Chondrocyte (in vitro differentiated cells): ENCODE measurements at regions not wholly inside any gene's neighbourhood (a gene's known extent, or its start where the extent isn't known, plus 50 kb on each side); places are given as distances from the start of the nearest gene placed in this dataset.
A peak's percentile ranks its signal among the peaks of the same experiment; 100 is the strongest.

Experiments
- DNase-seq: peaks from one replicate; pipeline ENCODE4 v3.0.0; 2021; ENCODE audit warnings: mixed read lengths, low spot score
- H3K27ac Mint-ChIP-seq: one replicate; pipeline ENCODE4 v1.8.0; 2021; ENCODE audit warnings: mild to moderate bottlenecking, moderate library complexity, mixed read lengths; ENCODE audit not compliant: unreplicated experiment
- H3K27me3 Mint-ChIP-seq: 2 replicates; pipeline ENCODE4 v1.8.0; 2021; ENCODE audit warnings: low read depth, mixed read lengths
- H3K36me3 Mint-ChIP-seq: 2 replicates; pipeline ENCODE4 v1.8.0; 2021; ENCODE audit warnings: low read depth, mixed read lengths
- H3K4me1 Mint-ChIP-seq: 2 replicates; pipeline ENCODE4 v1.8.0; 2021; ENCODE audit warnings: low read depth, mild to moderate bottlenecking, mixed read lengths
- H3K4me3 Mint-ChIP-seq: one replicate; pipeline ENCODE4 v1.8.0; 2021; ENCODE audit warnings: mild to moderate bottlenecking, moderate library complexity, mixed read lengths; ENCODE audit not compliant: unreplicated experiment
- H3K9me3 Mint-ChIP-seq: 2 replicates; pipeline ENCODE4 v1.8.0; 2021; ENCODE audit warnings: low read depth, mixed read lengths
- TF ChIP-seq, protein P1 (sequence below): fragments of 200-600 bp; sonication (generic); IDR thresholded peaks from 2 replicates; pipeline ENCODE4 v1.5.0; 2021; ENCODE audit warnings: antibody characterized with exemption, mild to moderate bottlenecking, moderate library complexity

DNA sequence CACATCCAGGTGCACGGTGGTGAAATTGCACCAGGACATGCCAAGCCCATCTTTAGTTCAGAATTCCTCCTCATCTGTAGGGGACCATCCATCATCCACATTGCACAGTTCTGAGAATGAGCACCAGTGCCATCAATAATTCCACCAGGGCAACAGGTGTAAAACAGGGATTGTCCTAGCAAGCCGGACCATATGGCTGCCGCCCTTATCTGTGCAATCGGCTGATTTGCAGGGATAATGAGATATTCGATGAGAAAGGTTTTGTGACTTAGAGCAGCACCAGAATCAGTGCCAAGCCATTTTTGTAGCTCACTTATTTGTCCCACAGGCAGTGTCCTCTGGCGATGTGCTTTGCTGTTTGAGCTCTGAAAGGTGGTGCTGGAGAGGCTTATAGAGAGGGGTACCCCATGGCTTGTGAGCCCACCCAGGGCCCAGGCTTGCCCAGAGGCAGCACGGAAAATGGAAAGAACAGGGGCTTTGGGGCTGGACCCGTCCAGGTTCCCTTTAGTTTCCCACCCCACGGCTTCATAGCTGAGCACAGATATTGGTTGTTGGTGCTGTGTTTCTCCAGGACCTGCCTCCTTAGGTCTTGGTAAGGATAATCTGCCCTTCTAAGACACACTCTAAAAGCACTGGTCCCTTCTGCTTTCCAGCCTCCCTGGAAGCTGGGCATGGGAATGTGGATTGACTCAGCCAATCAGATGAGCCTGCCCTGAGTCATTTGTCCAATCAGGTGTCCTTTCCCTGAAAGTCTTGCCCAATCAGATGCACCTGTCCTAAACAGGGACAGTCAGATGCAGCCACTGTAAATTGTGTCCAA is 84.0 kb upstream of the SHANK2 start:
- no peaks in the 10 kb centered on the region for H3K36me3 Mint-ChIP-seq
- TF ChIP-seq, protein P1, sequence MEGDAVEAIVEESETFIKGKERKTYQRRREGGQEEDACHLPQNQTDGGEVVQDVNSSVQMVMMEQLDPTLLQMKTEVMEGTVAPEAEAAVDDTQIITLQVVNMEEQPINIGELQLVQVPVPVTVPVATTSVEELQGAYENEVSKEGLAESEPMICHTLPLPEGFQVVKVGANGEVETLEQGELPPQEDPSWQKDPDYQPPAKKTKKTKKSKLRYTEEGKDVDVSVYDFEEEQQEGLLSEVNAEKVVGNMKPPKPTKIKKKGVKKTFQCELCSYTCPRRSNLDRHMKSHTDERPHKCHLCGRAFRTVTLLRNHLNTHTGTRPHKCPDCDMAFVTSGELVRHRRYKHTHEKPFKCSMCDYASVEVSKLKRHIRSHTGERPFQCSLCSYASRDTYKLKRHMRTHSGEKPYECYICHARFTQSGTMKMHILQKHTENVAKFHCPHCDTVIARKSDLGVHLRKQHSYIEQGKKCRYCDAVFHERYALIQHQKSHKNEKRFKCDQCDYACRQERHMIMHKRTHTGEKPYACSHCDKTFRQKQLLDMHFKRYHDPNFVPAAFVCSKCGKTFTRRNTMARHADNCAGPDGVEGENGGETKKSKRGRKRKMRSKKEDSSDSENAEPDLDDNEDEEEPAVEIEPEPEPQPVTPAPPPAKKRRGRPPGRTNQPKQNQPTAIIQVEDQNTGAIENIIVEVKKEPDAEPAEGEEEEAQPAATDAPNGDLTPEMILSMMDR: no peak
- DNase-seq: no peak
- H3K27me3 Mint-ChIP-seq: peaks cover 71% of the 10 kb centered on the region
- H3K4me3 Mint-ChIP-seq: no peak overlapping the region
- H3K27ac Mint-ChIP-seq: peak overlapping the region; percentile 32
- no peaks in the 10 kb centered on the region for H3K9me3 Mint-ChIP-seq
- no peaks in the 10 kb centered on the region for H3K4me1 Mint-ChIP-seq

DNA sequence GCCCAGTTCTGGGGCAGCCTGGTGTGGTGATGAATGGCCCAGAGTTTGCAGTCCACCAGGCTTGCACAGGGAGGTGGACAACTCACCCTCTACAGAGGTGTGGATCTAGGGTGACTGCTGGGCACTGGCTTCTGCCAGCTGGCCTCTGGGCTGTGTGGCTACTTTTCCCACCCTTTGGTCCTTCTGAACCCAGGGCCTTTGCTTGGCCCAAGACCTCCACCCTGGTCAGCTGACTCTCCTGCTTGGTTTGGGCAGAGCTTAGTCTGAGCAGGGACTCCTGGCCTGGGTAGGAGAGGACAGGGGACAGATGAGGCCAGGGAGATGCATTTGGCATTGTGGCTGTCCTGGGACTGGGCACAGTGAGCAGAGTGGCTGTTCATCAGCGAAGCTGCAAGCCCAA is 83.0 kb upstream of the SHANK2 start:
- no peaks in the 10 kb centered on the region for H3K4me1 Mint-ChIP-seq
- H3K9me3 Mint-ChIP-seq: no peaks in the 10 kb centered on the region
- TF ChIP-seq, protein P1: no peak
- H3K4me3 Mint-ChIP-seq: no peak overlapping the region
- DNase-seq: no peak
- H3K27ac Mint-ChIP-seq: no peak overlapping the region
- H3K36me3 Mint-ChIP-seq: no peaks in the 10 kb centered on the region
- peaks cover 65% of the 10 kb centered on the region for H3K27me3 Mint-ChIP-seq

DNA sequence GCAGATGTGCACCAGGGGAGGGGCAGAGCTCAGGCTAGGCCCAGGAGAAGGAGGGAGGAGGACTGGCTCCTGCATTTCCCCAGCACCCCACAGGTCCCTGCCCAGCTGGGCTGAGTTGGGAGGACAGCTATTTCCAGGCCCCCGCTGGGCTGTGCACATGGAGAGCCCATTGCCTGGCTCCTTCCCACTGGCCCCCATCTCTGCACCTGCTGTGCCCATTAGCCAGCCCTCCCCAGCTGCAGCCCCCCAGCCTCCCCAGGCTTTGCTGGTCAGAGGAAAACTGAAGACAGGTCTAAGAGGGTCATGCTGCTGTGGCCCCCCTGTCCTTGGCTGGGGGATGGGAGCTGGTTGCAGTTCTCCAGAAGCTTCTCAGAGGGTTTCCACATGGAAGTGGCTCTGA is 81.8 kb upstream of the SHANK2 start:
- Mint-ChIP-seq H3K27me3 (peaks cover 59% of the 10 kb centered on the region), H3K27ac (no peak overlapping the region), H3K36me3 (no peaks in the 10 kb centered on the region), H3K9me3 (no peaks in the 10 kb centered on the region), H3K4me1 (no peaks in the 10 kb centered on the region), H3K4me3 (no peak overlapping the region)
- no peak for DNase-seq
- TF ChIP-seq, protein P1: no peak

DNA sequence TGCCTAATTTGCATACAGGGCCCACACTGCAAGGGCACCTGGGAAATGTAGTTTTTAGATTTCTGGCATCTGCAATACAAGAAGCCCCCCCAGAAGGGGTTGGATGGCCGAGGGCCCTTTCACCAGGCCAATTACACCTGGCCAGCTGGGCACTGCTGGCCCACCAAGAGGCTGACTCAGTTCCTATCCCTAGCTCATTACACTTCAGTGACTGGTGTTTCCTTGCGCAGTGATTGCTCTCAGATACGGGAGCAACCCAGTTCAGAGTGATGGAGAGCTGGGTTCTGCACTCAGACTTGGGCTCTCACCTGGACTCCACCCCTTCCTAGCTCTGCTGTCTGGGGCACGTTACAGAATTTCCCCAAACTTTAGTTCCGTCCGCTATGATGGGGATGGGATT is 81.1 kb upstream of the SHANK2 start:
- TF ChIP-seq, protein P1: no peak
- H3K4me3 Mint-ChIP-seq: no peak overlapping the region

DNA sequence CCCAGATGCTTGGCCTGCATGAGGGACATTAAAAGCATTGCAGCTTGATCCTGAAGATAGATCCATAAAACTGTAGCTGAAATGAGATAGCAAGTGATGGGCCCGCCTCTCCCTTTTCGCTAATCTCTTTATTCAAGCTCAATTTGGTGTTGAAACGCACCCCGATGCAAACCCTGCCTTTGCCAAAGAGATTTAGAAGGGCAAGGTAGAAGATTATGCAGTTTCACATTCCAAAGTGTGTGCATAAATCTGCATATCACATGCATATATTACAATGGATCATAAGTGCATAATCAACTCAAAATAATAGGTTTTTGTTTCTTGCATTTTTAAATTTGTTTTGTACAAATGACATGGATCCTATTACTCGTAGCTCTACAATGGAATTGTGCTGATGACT is 80.1 kb upstream of the SHANK2 start:
- DNase-seq: no peak
- H3K27ac Mint-ChIP-seq: no peak overlapping the region
- H3K36me3 Mint-ChIP-seq: no peaks in the 10 kb centered on the region
- TF ChIP-seq, protein P1: no peak
- H3K9me3 Mint-ChIP-seq: no peaks in the 10 kb centered on the region
- H3K27me3 Mint-ChIP-seq: peaks cover 59% of the 10 kb centered on the region
- H3K4me3 Mint-ChIP-seq: no peak overlapping the region
- H3K4me1 Mint-ChIP-seq: no peaks in the 10 kb centered on the region

More for the DNA sequence above, 81.1 kb upstream of the SHANK2 start:
- peaks cover 58% of the 10 kb centered on the region for H3K27me3 Mint-ChIP-seq
- no peak overlapping the region for H3K27ac Mint-ChIP-seq
- no peaks in the 10 kb centered on the region for H3K36me3 Mint-ChIP-seq
- DNase-seq: no peak
- no peaks in the 10 kb centered on the region for H3K9me3 Mint-ChIP-seq
- no peaks in the 10 kb centered on the region for H3K4me1 Mint-ChIP-seq
